Middle frontal gyrus (tissue), 1 donor: ENCODE measurements at regions not wholly inside any gene's neighbourhood (a gene's known extent, or its start where the extent isn't known, plus 50 kb on each side); places are given as distances from the start of the nearest gene placed in this dataset.

ENCODE experiments used
- DNase-seq: peaks from one replicate; pipeline ENCODE4 v3.0.0-alpha.2; 2015; ENCODE audit warnings: low spot score; ENCODE audit errors: extremely low spot score

GRCh38 chr6:147126618-147127022 lies 77.6 kb upstream of the STXBP5 start:
- no peak for DNase-seq

- no peak for DNase-seq
Observed at GRCh38 chr6:147127587-147127986, 76.6 kb upstream of the STXBP5 start.

GRCh38 chr6:147128056-147128455 lies 76.2 kb upstream of the STXBP5 start:
- DNase-seq, result no peak

- peak; percentile 36 for DNase-seq
Observed at GRCh38 chr6:147131532-147132128, 72.6 kb upstream of the STXBP5 start.

GRCh38 chr6:147132889-147133288 lies 71.3 kb upstream of the STXBP5 start:
- no peak for DNase-seq

GRCh38 chr6:147133669-147134068 lies 70.5 kb upstream of the STXBP5 start:
- no peak for DNase-seq

GRCh38 chr6:147135211-147135681 lies 69.0 kb upstream of the STXBP5 start:
- no peak for DNase-seq

GRCh38 chr6:147136057-147136456 lies 68.2 kb upstream of the STXBP5 start:
- no peak for DNase-seq

- no peak for DNase-seq
Observed at GRCh38 chr6:147137986-147138385, 66.2 kb upstream of the STXBP5 start.

- DNase-seq, result no peak
Observed at GRCh38 chr6:147138835-147139234, 65.4 kb upstream of the STXBP5 start.

GRCh38 chr6:147141711-147142308 lies 62.4 kb upstream of the STXBP5 start:
- DNase-seq, result no peak

- no peak for DNase-seq
Observed at GRCh38 chr6:147142684-147143245, 61.5 kb upstream of the STXBP5 start.

- no peak for DNase-seq
Observed at GRCh38 chr6:147149092-147149491, 55.1 kb upstream of the STXBP5 start.

GRCh38 chr6:147149826-147150225 lies 54.4 kb upstream of the STXBP5 start:
- DNase-seq, result no peak

- no peak for DNase-seq
Observed at GRCh38 chr6:147150293-147150692, 53.9 kb upstream of the STXBP5 start.
